Vagina (tissue), 2 donors: ENCODE measurements at regions not wholly inside any gene's neighbourhood (a gene's known extent, or its start where the extent isn't known, plus 50 kb on each side); places are given as distances from the start of the nearest gene placed in this dataset.

Source experiments
- DNase-seq, 2 donors: peaks; one replicate each; pipeline ENCODE4 v3.0.0-alpha.2; 2017; ENCODE audit errors: extremely low spot score in 2 of 2
- H3K27ac ChIP-seq: fragments of 200-600 bp; sonication (generic); one replicate; pipeline ENCODE4 v1.5.1; 2019
- H3K27me3 ChIP-seq: fragments of 200-600 bp; sonication (generic); one replicate; pipeline ENCODE4 v1.5.1; 2019
- H3K36me3 ChIP-seq, 2 donors: fragments of 200-600 bp; sonication (generic); one replicate each; pipeline ENCODE4 v1.5.1; 2017 to 2019
- H3K4me1 ChIP-seq: fragments of 200-600 bp; sonication (generic); one replicate; pipeline ENCODE4 v1.5.1; 2019
- H3K4me3 ChIP-seq, 2 donors: fragments of 200-600 bp; sonication (generic); 1 replicate in 1 of 2; 2 replicates in 1 of 2; pipeline ENCODE4 v1.5.1; 2016 to 2019
- H3K9me3 ChIP-seq: fragments of 200-600 bp; sonication (generic); one replicate; pipeline ENCODE4 v1.5.1; 2019
- POLR2A ChIP-seq, 2 donors: fragments of 450-650 bp; IDR thresholded peaks; one replicate each; pipeline ENCODE4 v1.6.1; 2017; ENCODE audit warnings: antibody characterized with exemption in 2 of 2, mild to moderate bottlenecking in 2 of 2, moderate library complexity in 2 of 2
- POLR2AphosphoS5 ChIP-seq, 2 donors: sonication (generic); formaldehyde crosslinking; IDR thresholded peaks; one replicate each; pipeline ENCODE4 v1.9.0; 2017; ENCODE audit warnings: antibody characterized with exemption in 2 of 2, mild to moderate bottlenecking in 2 of 2, low read depth in 1 of 2; ENCODE audit not compliant: insufficient read depth in 1 of 2
- intact Hi-C: fragments of 100-400 bp; cut with DNase I; formaldehyde crosslinking; loops from one replicate; pipeline ENCODE4 v1.15.1; 2023
- TF ChIP-seq, protein P1 (sequence below), 3 experiments: fragments of 450-650 bp in 2 of 3; fragments of 200-600 bp in 1 of 3; sonication (generic) in 1 of 3; IDR thresholded peaks; one replicate each; pipeline ENCODE4 v1.5.1; 2017 to 2019; ENCODE audit warnings: antibody characterized with exemption in 3 of 3, mild to moderate bottlenecking in 2 of 3, moderate library complexity in 2 of 3

DNA sequence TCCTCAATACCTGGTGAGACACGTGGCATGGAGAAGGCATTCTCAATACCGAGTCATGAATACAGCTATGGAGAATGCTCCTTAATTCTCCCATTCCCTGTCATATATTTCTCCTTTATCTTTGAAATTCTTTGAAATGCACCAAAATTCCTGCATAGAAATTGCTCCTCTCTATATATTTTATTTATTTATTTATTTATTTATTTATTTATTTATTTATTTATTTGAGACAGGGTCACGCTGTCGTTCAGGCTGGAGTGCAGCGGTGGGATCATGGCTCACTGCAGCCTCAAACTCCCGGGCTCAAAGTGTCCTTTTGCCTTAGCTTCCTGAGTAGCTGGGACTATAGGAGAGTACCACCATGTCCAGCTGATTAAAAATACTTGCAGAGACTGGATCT lies 190.3 kb upstream of the MAF start:
- no peaks in the 10 kb centered on the region for H3K27me3 ChIP-seq
- H3K36me3 ChIP-seq, result no peaks in the 10 kb centered on the region
- H3K27ac ChIP-seq, result no peak overlapping the region
- H3K9me3 ChIP-seq, result no peaks in the 10 kb centered on the region
- intact Hi-C loops, result no loop called here
- no peak overlapping the region for H3K4me3 ChIP-seq
- H3K4me1 ChIP-seq, result peaks cover 18% of the 10 kb centered on the region
- no peak for DNase-seq
- no peak for TF ChIP-seq POLR2A (IDR thresholded peaks at IDR 0.05)

GRCh38 chr16:79788949-79789348 lies 188.4 kb upstream of the MAF start:
- H3K4me1 ChIP-seq, result peaks cover 8% of the 10 kb centered on the region
- H3K9me3 ChIP-seq, result no peaks in the 10 kb centered on the region
- DNase-seq, result no peak
- TF ChIP-seq POLR2A (IDR thresholded peaks at IDR 0.05) (no peak), POLR2AphosphoS5 (IDR thresholded peaks at IDR 0.05; ENCODE audit: insufficient read depth in 1 of 2, low read depth in 1 of 2) (no peak)
- TF ChIP-seq, protein P1, sequence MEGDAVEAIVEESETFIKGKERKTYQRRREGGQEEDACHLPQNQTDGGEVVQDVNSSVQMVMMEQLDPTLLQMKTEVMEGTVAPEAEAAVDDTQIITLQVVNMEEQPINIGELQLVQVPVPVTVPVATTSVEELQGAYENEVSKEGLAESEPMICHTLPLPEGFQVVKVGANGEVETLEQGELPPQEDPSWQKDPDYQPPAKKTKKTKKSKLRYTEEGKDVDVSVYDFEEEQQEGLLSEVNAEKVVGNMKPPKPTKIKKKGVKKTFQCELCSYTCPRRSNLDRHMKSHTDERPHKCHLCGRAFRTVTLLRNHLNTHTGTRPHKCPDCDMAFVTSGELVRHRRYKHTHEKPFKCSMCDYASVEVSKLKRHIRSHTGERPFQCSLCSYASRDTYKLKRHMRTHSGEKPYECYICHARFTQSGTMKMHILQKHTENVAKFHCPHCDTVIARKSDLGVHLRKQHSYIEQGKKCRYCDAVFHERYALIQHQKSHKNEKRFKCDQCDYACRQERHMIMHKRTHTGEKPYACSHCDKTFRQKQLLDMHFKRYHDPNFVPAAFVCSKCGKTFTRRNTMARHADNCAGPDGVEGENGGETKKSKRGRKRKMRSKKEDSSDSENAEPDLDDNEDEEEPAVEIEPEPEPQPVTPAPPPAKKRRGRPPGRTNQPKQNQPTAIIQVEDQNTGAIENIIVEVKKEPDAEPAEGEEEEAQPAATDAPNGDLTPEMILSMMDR (IDR thresholded peaks at IDR 0.05), result no peak
- no peak overlapping the region for H3K27ac ChIP-seq
- H3K4me3 ChIP-seq, result no peak overlapping the region
- H3K36me3 ChIP-seq, result no peaks in the 10 kb centered on the region
- intact Hi-C loops, result no loop called here
- H3K27me3 ChIP-seq, result no peaks in the 10 kb centered on the region

DNA sequence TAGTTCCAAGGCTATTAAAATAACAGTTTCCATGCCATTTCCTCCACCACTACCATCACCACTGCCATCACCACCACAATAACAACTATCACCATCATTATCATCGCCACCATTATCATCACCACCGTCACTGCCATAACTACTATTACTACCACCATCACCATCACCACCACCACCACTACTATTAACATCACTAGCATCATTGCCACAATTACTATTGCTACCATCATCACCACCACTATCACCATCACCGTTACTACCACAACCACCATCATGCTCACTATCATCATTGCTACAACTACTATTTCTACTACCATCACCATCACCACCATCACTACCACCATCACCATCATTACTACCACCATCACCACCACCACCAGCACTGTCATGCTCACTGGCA lies 185.9 kb upstream of the MAF start:
- no peak for TF ChIP-seq POLR2A (IDR thresholded peaks at IDR 0.05)
- TF ChIP-seq, protein P1 (IDR thresholded peaks at IDR 0.05), result no peak
- no peak for TF ChIP-seq POLR2AphosphoS5 (IDR thresholded peaks at IDR 0.05; ENCODE audit: insufficient read depth in 1 of 2, low read depth in 1 of 2)
- intact Hi-C loops, result no loop called here
- DNase-seq, result no peak

DNA sequence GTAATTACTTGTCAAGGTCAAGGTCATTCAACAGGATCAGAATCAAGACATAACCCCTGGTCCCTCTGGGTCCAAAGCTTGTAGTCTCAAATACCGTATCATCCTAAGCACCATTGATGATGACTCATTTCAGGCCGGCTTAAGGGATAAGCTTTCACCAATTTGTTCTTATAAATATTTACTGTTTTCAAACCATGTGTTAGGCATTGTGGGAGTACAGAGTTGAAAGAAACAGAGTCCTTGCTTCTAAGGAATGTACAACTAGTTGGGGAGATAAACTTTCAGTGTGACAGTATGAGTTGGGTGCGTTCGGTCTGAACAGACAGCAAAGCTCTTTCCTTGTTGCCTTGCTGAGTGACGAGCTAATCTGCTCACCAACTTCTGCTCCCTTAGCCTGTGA lies 183.5 kb upstream of the MAF start:
- Histone ChIP-seq H3K4me3 (no peak overlapping the region), H3K27me3 (no peaks in the 10 kb centered on the region), H3K36me3 (no peaks in the 10 kb centered on the region), H3K9me3 (no peaks in the 10 kb centered on the region), H3K4me1 (no peaks in the 10 kb centered on the region), H3K27ac (peak overlapping the region; percentile 28)
- intact Hi-C loops, result no loop called here
- DNase-seq, result no peak
- TF ChIP-seq POLR2A (IDR thresholded peaks at IDR 0.05) (no peak), POLR2AphosphoS5 (IDR thresholded peaks at IDR 0.05; ENCODE audit: insufficient read depth in 1 of 2, low read depth in 1 of 2) (no peak)
- TF ChIP-seq, protein P1 (IDR thresholded peaks at IDR 0.05), result no peak

More for the DNA sequence above, 185.9 kb upstream of the MAF start:
- Histone ChIP-seq H3K36me3 (no peaks in the 10 kb centered on the region), H3K9me3 (no peaks in the 10 kb centered on the region), H3K27ac (no peak overlapping the region), H3K4me1 (no peaks in the 10 kb centered on the region), H3K4me3 (no peak overlapping the region), H3K27me3 (no peaks in the 10 kb centered on the region)

- no peak overlapping the region for H3K4me3 ChIP-seq
- no peaks in the 10 kb centered on the region for H3K36me3 ChIP-seq
- intact Hi-C loops, result no loop called here
- TF ChIP-seq POLR2AphosphoS5 (IDR thresholded peaks at IDR 0.05; ENCODE audit: insufficient read depth in 1 of 2, low read depth in 1 of 2) (no peak), POLR2A (IDR thresholded peaks at IDR 0.05) (no peak)
- TF ChIP-seq, protein P1 (IDR thresholded peaks at IDR 0.05), result no peak
- no peaks in the 10 kb centered on the region for H3K9me3 ChIP-seq
- peaks cover 19% of the 10 kb centered on the region for H3K4me1 ChIP-seq
- DNase-seq, result no peak
- no peaks in the 10 kb centered on the region for H3K27me3 ChIP-seq
- peak overlapping the region; percentile 80 for H3K27ac ChIP-seq
These were observed 177.1 kb upstream of the MAF start for GRCh38 chr16:79777679-79778078.
